BJ (cell line): ENCODE measurements at regions not wholly inside any gene's neighbourhood (a gene's known extent, or its start where the extent isn't known, plus 50 kb on each side); places are given as distances from the start of the nearest gene placed in this dataset.

ENCODE experiments used
- CTCF ChIA-PET: fragments of 350-600 bp; formaldehyde crosslinking; extraction: SDS; loops from one replicate; lab custom pipeline; 2021; ENCODE audit warnings: antibody characterized with exemption, inconsistent platforms; lab: Yijun Ruan, JAX
- POLR2A ChIA-PET: fragments of 300-600 bp; sonication (Branson Sonifier 250); formaldehyde crosslinking; extraction: SDS; loops from one replicate; lab custom pipeline; 2021; ENCODE audit warnings: antibody characterized with exemption; lab: Charles Lee
- DNase-seq: peaks from one replicate; pipeline ENCODE4 v3.0.0-alpha.2; 2011; ENCODE audit warnings: low read depth
- H3K27me3 ChIP-seq: 2 replicates; pipeline ENCODE4 v1.6.0; 2011; ENCODE audit warnings: low read length; ENCODE audit not compliant: control insufficient read depth, insufficient read depth
- H3K36me3 ChIP-seq: 2 replicates; pipeline ENCODE4 v1.5.1; 2011; ENCODE audit warnings: low read length; ENCODE audit not compliant: control insufficient read depth, insufficient read depth
- H3K4me3 ChIP-seq: 2 replicates; pipeline ENCODE4 v1.5.1; 2011; ENCODE audit warnings: low read depth, mild to moderate bottlenecking, control low read depth, low read length
- TF ChIP-seq, protein P1 (sequence below): IDR thresholded peaks from 2 replicates; pipeline ENCODE4 v1.5.1; 2011; ENCODE audit warnings: low read depth, mild to moderate bottlenecking, control low read depth, inconsistent platforms, low read length, moderate library complexity; ENCODE audit not compliant: insufficient read depth

DNA sequence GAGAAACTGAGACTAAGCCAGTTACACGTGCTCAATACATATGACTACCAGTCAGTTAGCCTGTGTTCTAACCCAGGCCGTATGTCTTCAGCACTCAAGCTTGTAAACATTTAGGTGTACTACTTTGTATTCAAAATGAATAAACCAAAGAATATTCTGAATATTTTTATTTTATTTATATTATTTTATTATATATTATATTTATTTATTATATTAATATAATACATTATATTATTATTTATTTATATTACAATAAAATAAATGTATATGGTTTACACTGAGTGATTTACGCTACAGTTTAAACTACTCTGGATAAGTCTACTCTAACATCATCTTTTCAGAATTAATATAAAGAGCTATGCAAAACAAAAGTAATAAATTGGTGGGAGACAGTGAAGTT, 691.5 kb downstream of the CENPC start:
- TF ChIP-seq, protein P1, sequence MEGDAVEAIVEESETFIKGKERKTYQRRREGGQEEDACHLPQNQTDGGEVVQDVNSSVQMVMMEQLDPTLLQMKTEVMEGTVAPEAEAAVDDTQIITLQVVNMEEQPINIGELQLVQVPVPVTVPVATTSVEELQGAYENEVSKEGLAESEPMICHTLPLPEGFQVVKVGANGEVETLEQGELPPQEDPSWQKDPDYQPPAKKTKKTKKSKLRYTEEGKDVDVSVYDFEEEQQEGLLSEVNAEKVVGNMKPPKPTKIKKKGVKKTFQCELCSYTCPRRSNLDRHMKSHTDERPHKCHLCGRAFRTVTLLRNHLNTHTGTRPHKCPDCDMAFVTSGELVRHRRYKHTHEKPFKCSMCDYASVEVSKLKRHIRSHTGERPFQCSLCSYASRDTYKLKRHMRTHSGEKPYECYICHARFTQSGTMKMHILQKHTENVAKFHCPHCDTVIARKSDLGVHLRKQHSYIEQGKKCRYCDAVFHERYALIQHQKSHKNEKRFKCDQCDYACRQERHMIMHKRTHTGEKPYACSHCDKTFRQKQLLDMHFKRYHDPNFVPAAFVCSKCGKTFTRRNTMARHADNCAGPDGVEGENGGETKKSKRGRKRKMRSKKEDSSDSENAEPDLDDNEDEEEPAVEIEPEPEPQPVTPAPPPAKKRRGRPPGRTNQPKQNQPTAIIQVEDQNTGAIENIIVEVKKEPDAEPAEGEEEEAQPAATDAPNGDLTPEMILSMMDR = no peak
- H3K4me3 ChIP-seq = no peak overlapping the region
- CTCF ChIA-PET = no interaction called here
- H3K27me3 ChIP-seq = no peaks in the 10 kb centered on the region
- DNase-seq = no peak
- H3K36me3 ChIP-seq = no peaks in the 10 kb centered on the region
- POLR2A ChIA-PET = no interaction called here

DNA sequence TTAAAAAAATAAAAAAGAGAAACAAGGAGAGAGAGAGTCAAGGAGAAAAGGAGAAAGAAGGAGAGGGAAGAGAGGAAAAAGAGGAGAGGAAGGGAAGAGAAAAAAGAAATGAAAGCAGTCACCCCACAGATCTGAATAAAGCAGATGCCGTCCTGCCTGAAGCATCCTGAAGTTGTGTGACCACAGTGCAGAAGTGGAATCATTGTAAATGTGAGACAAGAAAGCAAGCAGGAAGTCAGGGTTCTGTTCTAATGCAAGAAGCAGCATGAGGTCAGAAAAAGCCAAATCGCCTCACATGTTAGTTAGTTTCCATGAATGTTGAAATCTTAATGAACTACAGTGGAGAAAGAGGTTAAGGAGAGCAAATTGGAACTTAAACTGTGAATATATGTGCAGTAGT, 692.5 kb downstream of the CENPC start:
- H3K36me3 ChIP-seq = no peaks in the 10 kb centered on the region
- no peak for DNase-seq
- ChIA-PET POLR2A (no interaction called here), CTCF (no interaction called here)
- H3K27me3 ChIP-seq = no peaks in the 10 kb centered on the region
- TF ChIP-seq, protein P1 = no peak
- no peak overlapping the region for H3K4me3 ChIP-seq

DNA sequence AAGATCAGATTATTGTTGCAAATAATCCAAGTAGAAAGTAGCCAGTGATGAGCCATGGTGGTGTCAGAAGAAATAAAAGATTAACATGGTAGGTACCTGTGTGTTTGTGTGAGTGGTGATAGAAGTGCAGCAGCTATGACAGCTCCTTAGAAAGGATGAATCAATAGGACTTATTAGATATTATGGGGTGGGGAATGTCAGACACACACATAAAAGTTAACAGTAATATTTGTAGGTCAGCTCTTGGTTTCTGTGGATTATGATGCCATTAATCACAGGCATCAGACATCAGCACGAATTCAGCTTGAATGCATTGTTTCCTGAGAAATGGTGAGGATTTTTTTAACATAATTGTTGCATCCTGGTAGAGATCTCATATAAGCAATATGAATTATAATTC, 695.7 kb downstream of the CENPC start:
- TF ChIP-seq, protein P1 = no peak
- DNase-seq = no peak
- ChIA-PET POLR2A (no interaction called here), CTCF (no interaction called here)
- no peaks in the 10 kb centered on the region for H3K36me3 ChIP-seq
- no peaks in the 10 kb centered on the region for H3K27me3 ChIP-seq
- H3K4me3 ChIP-seq = no peak overlapping the region

DNA sequence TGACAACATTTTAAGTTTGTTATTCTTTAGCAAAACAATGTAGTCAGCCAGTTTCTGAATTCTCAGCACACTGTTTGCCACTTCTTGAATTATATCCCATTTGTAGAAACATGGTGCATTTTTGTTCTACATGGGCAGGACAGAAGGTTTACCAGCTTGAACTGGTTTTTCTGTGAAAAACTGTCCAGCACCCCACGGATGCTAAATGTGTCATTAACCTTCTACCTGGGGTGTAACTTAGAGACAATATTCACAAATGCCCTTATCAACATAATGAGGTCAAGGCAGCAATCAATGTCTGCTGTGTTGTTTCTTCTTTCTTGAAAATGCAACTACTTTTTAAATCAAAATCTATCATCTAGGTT, 702.6 kb downstream of the CENPC start:
- H3K36me3 ChIP-seq = no peaks in the 10 kb centered on the region
- TF ChIP-seq, protein P1 = no peak
- no peak for DNase-seq
- CTCF ChIA-PET = no interaction called here
- H3K27me3 ChIP-seq = no peaks in the 10 kb centered on the region
- POLR2A ChIA-PET = no interaction called here
- no peak overlapping the region for H3K4me3 ChIP-seq

DNA sequence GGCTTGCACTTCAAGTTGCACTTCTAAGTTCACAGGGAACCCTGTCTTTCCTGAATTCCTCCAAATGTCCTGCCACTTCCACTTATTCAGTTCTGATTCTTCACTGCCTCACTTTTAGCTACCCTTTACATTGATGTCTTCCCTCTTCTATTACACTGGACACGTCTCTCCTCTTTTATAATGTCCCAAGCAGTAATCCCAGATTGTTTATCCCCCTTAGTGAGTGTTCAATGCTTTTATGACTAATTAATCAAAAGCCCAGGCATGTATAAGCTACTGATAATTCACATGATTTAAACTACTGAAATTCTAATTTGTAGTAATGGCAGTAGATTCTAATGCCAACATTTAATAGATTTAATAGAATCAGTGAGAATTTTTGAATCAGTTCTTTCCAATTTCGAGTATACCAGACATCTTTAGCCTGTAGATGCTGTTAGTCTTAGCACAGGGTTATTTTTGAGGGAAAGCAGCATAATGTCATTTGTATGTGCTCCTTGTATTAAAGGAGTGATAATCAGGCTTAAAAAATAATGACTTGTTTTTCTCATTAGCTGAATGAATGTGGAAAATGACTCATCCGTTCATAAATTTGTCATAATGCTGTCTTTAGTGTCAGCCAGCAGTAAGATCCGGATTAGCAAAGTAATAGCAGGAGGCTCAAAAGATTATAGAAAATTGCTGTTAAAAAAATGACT, 703.1 kb downstream of the CENPC start:
- CTCF ChIA-PET = no interaction called here
- POLR2A ChIA-PET = no interaction called here
- TF ChIP-seq, protein P1 = no peak
- no peak for DNase-seq
- H3K4me3 ChIP-seq = no peak overlapping the region
- H3K27me3 ChIP-seq = no peaks in the 10 kb centered on the region
- H3K36me3 ChIP-seq = no peaks in the 10 kb centered on the region
